ENCODE measurements at regions not wholly inside any gene's neighbourhood (a gene's known extent, or its start where the extent isn't known, plus 50 kb on each side); places are given as distances from the start of the nearest gene placed in this dataset.

DNA sequence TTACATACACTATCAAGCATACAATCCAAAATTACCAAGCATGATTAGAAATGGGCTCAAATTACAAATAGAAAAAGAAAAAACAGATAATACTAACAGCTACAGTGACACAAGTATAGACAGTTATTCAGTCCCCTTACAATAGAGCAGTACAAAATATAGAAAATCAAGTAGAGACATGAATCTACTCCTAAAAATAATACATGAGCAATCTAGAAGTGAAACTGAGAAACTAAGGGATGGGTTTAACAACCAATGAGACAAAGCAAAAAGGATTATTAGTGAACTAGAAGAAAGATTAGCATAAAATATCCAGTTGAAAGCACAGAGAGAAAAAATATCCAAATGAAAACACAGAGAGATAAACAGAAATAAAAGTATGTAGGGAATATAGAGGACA, 426.7 kb downstream of the TBC1D4 start:
- no peak overlapping the region for H3K27ac ChIP-seq (ENCODE audit: extremely low read depth, low read depth, low read length)
- no peaks in the 10 kb centered on the region for H3K36me3 ChIP-seq (ENCODE audit: control insufficient read depth, insufficient read depth, low read length)
- ChIA-PET POLR2A (no interaction called here), CTCF (ENCODE audit: low intra/inter-chr PET ratio) (no interaction called here)
- TF ChIP-seq TBP (optimal IDR thresholded peaks at IDR 0.05; ENCODE audit: low read depth, low read length), result no peak
- TF ChIP-seq MYBL2 (IDR thresholded peaks at IDR 0.05; ENCODE audit: low read depth), result no peak
- no peak for TF ChIP-seq MYBL2 (CRISPR knock-in tag; IDR thresholded peaks at IDR 0.05; ENCODE audit: borderline replicate concordance)
- TF ChIP-seq ZNF175 (CRISPR knock-in tag; IDR thresholded peaks at IDR 0.05; ENCODE audit: low read depth), result no peak
- no peak for TF ChIP-seq FOXK1 (CRISPR knock-in tag; IDR thresholded peaks at IDR 0.05; ENCODE audit: borderline replicate concordance)
- no peak for FAIRE-seq
- no peaks in the 10 kb centered on the region for H3K9me3 ChIP-seq (replicated peaks; ENCODE audit: control insufficient read depth, insufficient read depth, low read depth, low read length)
- in situ Hi-C loops (cut with MboI), result no loop called here
- DNase-seq (ENCODE audit: extremely low read depth in 1 of 4, low spot score in 3 of 4), result no peak
- no peaks in the 10 kb centered on the region for H3K27me3 ChIP-seq (ENCODE audit: control insufficient read depth in 2 of 2, insufficient read depth in 2 of 2, low read length in 2 of 2)
- no TSS peak for BruUV-seq (replicated peaks)
- no peaks in the 10 kb centered on the region for H3K4me1 ChIP-seq (replicated peaks in 1 of 2; ENCODE audit: control insufficient read depth in 2 of 2, insufficient read depth in 2 of 2, low read length in 2 of 2)
- H3K4me2 ChIP-seq (ENCODE audit: insufficient read depth, low read length), result no peak overlapping the region
- no peaks in the 10 kb centered on the region for H4K20me1 ChIP-seq (replicated peaks; ENCODE audit: control insufficient read depth, insufficient read depth, low read length)
- no peak overlapping the region for H3K9ac ChIP-seq (ENCODE audit: insufficient read depth in 1 of 2, low read depth in 2 of 2, low read length in 2 of 2)
- no peaks in the 10 kb centered on the region for H3K79me2 ChIP-seq (ENCODE audit: control insufficient read depth, insufficient read depth, low read length)
- H3K9me1 ChIP-seq (ENCODE audit: control insufficient read depth, insufficient read depth, low read length), result no peaks in the 10 kb centered on the region
- H3K4me3 ChIP-seq, result no peak overlapping the region
- no peak overlapping the region for H2AFZ ChIP-seq (ENCODE audit: low read depth, low read length)
- no peak for ATAC-seq
- intact Hi-C loops (cut with micrococcal nuclease), result no loop called here

DNA sequence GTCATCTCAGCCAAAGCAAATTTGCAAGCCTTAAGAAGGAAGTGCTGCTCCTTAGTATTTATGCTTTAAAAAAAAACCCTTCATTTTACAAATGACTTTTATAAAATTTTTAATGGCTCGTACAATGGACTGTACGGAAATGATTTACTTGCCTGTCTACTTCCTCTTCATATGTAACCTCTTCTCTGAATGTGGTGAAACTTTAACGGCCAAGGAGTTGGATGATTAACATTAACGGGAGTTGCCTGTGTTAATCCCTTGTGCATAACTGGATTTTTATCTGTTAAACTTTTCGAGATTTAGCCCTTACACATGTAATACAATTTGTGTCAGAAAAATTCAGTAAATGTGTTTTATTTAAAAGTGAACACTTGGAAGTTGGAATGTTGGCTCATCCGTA, 429.4 kb downstream of the TBC1D4 start:
- Histone ChIP-seq H3K9me3 (replicated peaks; ENCODE audit: control insufficient read depth, insufficient read depth, low read depth, low read length) (no peaks in the 10 kb centered on the region), H3K27ac (ENCODE audit: extremely low read depth, low read depth, low read length) (no peak overlapping the region), H3K4me1 (replicated peaks in 1 of 2; ENCODE audit: control insufficient read depth in 2 of 2, insufficient read depth in 2 of 2, low read length in 2 of 2) (no peaks in the 10 kb centered on the region), H3K9me1 (ENCODE audit: control insufficient read depth, insufficient read depth, low read length) (no peaks in the 10 kb centered on the region), H3K27me3 (ENCODE audit: control insufficient read depth in 2 of 2, insufficient read depth in 2 of 2, low read length in 2 of 2) (no peaks in the 10 kb centered on the region), H3K79me2 (ENCODE audit: control insufficient read depth, insufficient read depth, low read length) (no peaks in the 10 kb centered on the region), H3K9ac (ENCODE audit: insufficient read depth in 1 of 2, low read depth in 2 of 2, low read length in 2 of 2) (no peak overlapping the region), H4K20me1 (replicated peaks; ENCODE audit: control insufficient read depth, insufficient read depth, low read length) (no peaks in the 10 kb centered on the region), H3K4me2 (ENCODE audit: insufficient read depth, low read length) (no peak overlapping the region), H3K36me3 (ENCODE audit: control insufficient read depth, insufficient read depth, low read length) (no peaks in the 10 kb centered on the region), H3K4me3 (no peak overlapping the region), H2AFZ (ENCODE audit: low read depth, low read length) (no peak overlapping the region)
- CTCF ChIA-PET (ENCODE audit: low intra/inter-chr PET ratio), result interaction anchor here (0.6 kb wide), 1 partner anchor 286 kb away, joined by 3 read pairs; no protein-coding TSS in a partner anchor
- DNase-seq (ENCODE audit: extremely low read depth in 1 of 4, low spot score in 3 of 4), result no peak
- ATAC-seq, result no peak
- BruUV-seq (replicated peaks), result no TSS peak
- FAIRE-seq, result no peak
- intact Hi-C loops (cut with micrococcal nuclease), result no loop called here
- 15% methylated on average over 6 of the region's 6 CpGs for WGBS (ENCODE audit: insufficient coverage, low coverage, missing lambda C conversion rate)
- POLR2A ChIA-PET, result no interaction called here
- in situ Hi-C loops (cut with MboI), result no loop called here
- TF ChIP-seq ZNF184 (CRISPR knock-in tag; IDR thresholded peaks at IDR 0.05) (no peak), POLR3A (IDR thresholded peaks at IDR 0.05; ENCODE audit: borderline replicate concordance, extremely low read depth, insufficient read depth, insufficient read length) (no peak), CHD2 (IDR thresholded peaks at IDR 0.05; ENCODE audit: low read depth, low read length) (no peak), ATF7 (IDR thresholded peaks at IDR 0.05) (no peak), DACH1 (IDR thresholded peaks at IDR 0.05; ENCODE audit: partially characterized antibody) (no peak), GTF2E2 (tag; IDR thresholded peaks at IDR 0.05) (no peak), SMC3 (conservative IDR thresholded peaks at IDR 0.05; ENCODE audit: insufficient read depth, low read depth, low read length) (no peak)
- TF ChIP-seq, protein P1, sequence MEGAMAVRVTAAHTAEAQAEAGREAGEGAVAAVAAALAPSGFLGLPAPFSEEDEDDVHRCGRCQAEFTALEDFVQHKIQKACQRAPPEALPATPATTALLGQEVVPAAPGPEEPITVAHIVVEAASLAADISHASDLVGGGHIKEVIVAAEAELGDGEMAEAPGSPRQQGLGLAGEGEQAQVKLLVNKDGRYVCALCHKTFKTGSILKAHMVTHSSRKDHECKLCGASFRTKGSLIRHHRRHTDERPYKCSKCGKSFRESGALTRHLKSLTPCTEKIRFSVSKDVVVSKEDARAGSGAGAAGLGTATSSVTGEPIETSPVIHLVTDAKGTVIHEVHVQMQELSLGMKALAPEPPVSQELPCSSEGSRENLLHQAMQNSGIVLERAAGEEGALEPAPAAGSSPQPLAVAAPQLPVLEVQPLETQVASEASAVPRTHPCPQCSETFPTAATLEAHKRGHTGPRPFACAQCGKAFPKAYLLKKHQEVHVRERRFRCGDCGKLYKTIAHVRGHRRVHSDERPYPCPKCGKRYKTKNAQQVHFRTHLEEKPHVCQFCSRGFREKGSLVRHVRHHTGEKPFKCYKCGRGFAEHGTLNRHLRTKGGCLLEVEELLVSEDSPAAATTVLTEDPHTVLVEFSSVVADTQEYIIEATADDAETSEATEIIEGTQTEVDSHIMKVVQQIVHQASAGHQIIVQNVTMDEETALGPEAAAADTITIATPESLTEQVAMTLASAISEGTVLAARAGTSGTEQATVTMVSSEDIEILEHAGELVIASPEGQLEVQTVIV (CRISPR knock-in tag; IDR thresholded peaks at IDR 0.05; ENCODE audit: borderline replicate concordance), result no peak
- TF ChIP-seq, protein P2, sequence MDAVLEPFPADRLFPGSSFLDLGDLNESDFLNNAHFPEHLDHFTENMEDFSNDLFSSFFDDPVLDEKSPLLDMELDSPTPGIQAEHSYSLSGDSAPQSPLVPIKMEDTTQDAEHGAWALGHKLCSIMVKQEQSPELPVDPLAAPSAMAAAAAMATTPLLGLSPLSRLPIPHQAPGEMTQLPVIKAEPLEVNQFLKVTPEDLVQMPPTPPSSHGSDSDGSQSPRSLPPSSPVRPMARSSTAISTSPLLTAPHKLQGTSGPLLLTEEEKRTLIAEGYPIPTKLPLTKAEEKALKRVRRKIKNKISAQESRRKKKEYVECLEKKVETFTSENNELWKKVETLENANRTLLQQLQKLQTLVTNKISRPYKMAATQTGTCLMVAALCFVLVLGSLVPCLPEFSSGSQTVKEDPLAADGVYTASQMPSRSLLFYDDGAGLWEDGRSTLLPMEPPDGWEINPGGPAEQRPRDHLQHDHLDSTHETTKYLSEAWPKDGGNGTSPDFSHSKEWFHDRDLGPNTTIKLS (IDR thresholded peaks at IDR 0.05; ENCODE audit: borderline replicate concordance, low read depth), result no peak

Data from K562 (cell line).